ENCODE measurements at regions not wholly inside any gene's neighbourhood (a gene's known extent, or its start where the extent isn't known, plus 50 kb on each side); places are given as distances from the start of the nearest gene placed in this dataset.

GRCh38 chr3:72412340-72412956, 435.8 kb downstream of the SHQ1 start:
- H3K4me1 ChIP-seq, result peaks cover 63% of the 10 kb centered on the region

GRCh38 chr3:72411843-72412242, 436.4 kb downstream of the SHQ1 start:
- no peak for DNase-seq (ENCODE audit: extremely low spot score in 2 of 2)
- no peak overlapping the region for H3K27ac ChIP-seq
- H3K4me1 ChIP-seq, result peaks cover 67% of the 10 kb centered on the region
- no peaks in the 10 kb centered on the region for H3K27me3 ChIP-seq
- H3K4me3 ChIP-seq, result no peak overlapping the region
- intact Hi-C loops (cut with DNase I), result no loop called here
- TF ChIP-seq CTCF (IDR thresholded peaks at IDR 0.05) (no peak), POLR2A (IDR thresholded peaks at IDR 0.05) (no peak), POLR2AphosphoS5 (IDR thresholded peaks at IDR 0.05; ENCODE audit: insufficient read depth in 1 of 2, low read depth in 1 of 2) (no peak)
- no peaks in the 10 kb centered on the region for H3K36me3 ChIP-seq
- H3K9me3 ChIP-seq, result no peaks in the 10 kb centered on the region

More at GRCh38 chr3:72412340-72412956, 435.8 kb downstream of the SHQ1 start:
- TF ChIP-seq POLR2AphosphoS5 (IDR thresholded peaks at IDR 0.05; ENCODE audit: insufficient read depth in 1 of 2, low read depth in 1 of 2) (no peak), CTCF (IDR thresholded peaks at IDR 0.05) (no peak), POLR2A (IDR thresholded peaks at IDR 0.05) (no peak)
- Histone ChIP-seq H3K27ac (no peak overlapping the region), H3K4me3 (no peak overlapping the region), H3K36me3 (no peaks in the 10 kb centered on the region), H3K27me3 (no peaks in the 10 kb centered on the region), H3K9me3 (no peaks in the 10 kb centered on the region)
- DNase-seq (ENCODE audit: extremely low spot score in 2 of 2), result no peak
- intact Hi-C loops (cut with DNase I), result no loop called here

- H3K4me3 ChIP-seq, result no peak overlapping the region
- no peak for TF ChIP-seq POLR2A (IDR thresholded peaks at IDR 0.05)
- TF ChIP-seq CTCF (IDR thresholded peaks at IDR 0.05), result no peak
- no peak for TF ChIP-seq POLR2AphosphoS5 (IDR thresholded peaks at IDR 0.05; ENCODE audit: insufficient read depth in 1 of 2, low read depth in 1 of 2)
- peaks cover 74% of the 10 kb centered on the region for H3K4me1 ChIP-seq
- DNase-seq (ENCODE audit: extremely low spot score in 2 of 2), result no peak
- H3K36me3 ChIP-seq, result no peaks in the 10 kb centered on the region
- intact Hi-C loops (cut with DNase I), result no loop called here
- no peak overlapping the region for H3K27ac ChIP-seq
- no peaks in the 10 kb centered on the region for H3K9me3 ChIP-seq
- H3K27me3 ChIP-seq, result no peaks in the 10 kb centered on the region
Observed at GRCh38 chr3:72411126-72411525, 437.1 kb downstream of the SHQ1 start.

GRCh38 chr3:72408983-72409779, 439.1 kb downstream of the SHQ1 start:
- H3K36me3 ChIP-seq, result no peaks in the 10 kb centered on the region
- peaks cover 94% of the 10 kb centered on the region for H3K4me1 ChIP-seq
- no peaks in the 10 kb centered on the region for H3K27me3 ChIP-seq
- no peak overlapping the region for H3K27ac ChIP-seq
- no peaks in the 10 kb centered on the region for H3K9me3 ChIP-seq
- TF ChIP-seq CTCF (IDR thresholded peaks at IDR 0.05) (no peak), POLR2AphosphoS5 (IDR thresholded peaks at IDR 0.05; ENCODE audit: insufficient read depth in 1 of 2, low read depth in 1 of 2) (no peak), POLR2A (IDR thresholded peaks at IDR 0.05) (no peak)
- intact Hi-C loops (cut with DNase I), result no loop called here
- H3K4me3 ChIP-seq, result no peak overlapping the region
- no peak for DNase-seq (ENCODE audit: extremely low spot score in 2 of 2)

GRCh38 chr3:72407766-72408165, 440.5 kb downstream of the SHQ1 start:
- no peaks in the 10 kb centered on the region for H3K36me3 ChIP-seq
- peaks cover 91% of the 10 kb centered on the region for H3K4me1 ChIP-seq
- DNase-seq (ENCODE audit: extremely low spot score in 2 of 2), result no peak
- H3K9me3 ChIP-seq, result no peaks in the 10 kb centered on the region
- TF ChIP-seq POLR2A (IDR thresholded peaks at IDR 0.05) (no peak), POLR2AphosphoS5 (IDR thresholded peaks at IDR 0.05; ENCODE audit: insufficient read depth in 1 of 2, low read depth in 1 of 2) (no peak), CTCF (IDR thresholded peaks at IDR 0.05) (no peak)
- H3K27ac ChIP-seq, result no peak overlapping the region
- intact Hi-C loops (cut with DNase I), result no loop called here
- H3K27me3 ChIP-seq, result no peaks in the 10 kb centered on the region
- no peak overlapping the region for H3K4me3 ChIP-seq

Measured in vagina (tissue), 2 donors.